ENCODE measurements at regions not wholly inside any gene's neighbourhood (a gene's known extent, or its start where the extent isn't known, plus 50 kb on each side); places are given as distances from the start of the nearest gene placed in this dataset.

GRCh38 chrY:8821106-8821505 is 516.2 kb upstream of the TSPY4 start:
- no peak overlapping the region for H3K27ac ChIP-seq (ENCODE audit: insufficient read depth, low read depth, low read length)
- no peaks in the 10 kb centered on the region for H3K9me1 ChIP-seq (replicated peaks; ENCODE audit: control insufficient read depth, extremely low read depth, insufficient read depth, low read length)
- TF ChIP-seq MYC (IDR thresholded peaks at IDR 0.05; ENCODE audit: low read depth, low read length) (no peak), EZH2 (IDR thresholded peaks at IDR 0.05; ENCODE audit: borderline replicate concordance, low read depth, low read length, severe bottlenecking) (no peak)
- dilution Hi-C loops (cut with MboI; ENCODE audit: extremely low pct_ligation_motif_present, low sequenced_read_pairs) (no loop called here), intact Hi-C loops (cut with micrococcal nuclease) (no loop called here)
- no peaks in the 10 kb centered on the region for H3K79me2 ChIP-seq (ENCODE audit: control insufficient read depth, insufficient read depth, low read length)
- DNase-seq (ENCODE audit: low read depth, low spot score) (no peak), FAIRE-seq (no peak)
- no peak overlapping the region for H2AFZ ChIP-seq (ENCODE audit: low read depth, low read length)
- no peaks in the 10 kb centered on the region for H3K27me3 ChIP-seq (ENCODE audit: control insufficient read depth in 2 of 2, insufficient read depth in 2 of 2, low read length in 2 of 2)
- no peaks in the 10 kb centered on the region for H3K36me3 ChIP-seq (ENCODE audit: control insufficient read depth in 2 of 2, extremely low read depth in 1 of 2, insufficient read depth in 2 of 2, low read length in 2 of 2)
- no TSS peak for BruUV-seq (replicated peaks)
- no peak overlapping the region for H3K4me2 ChIP-seq (ENCODE audit: insufficient read depth, low read length)
- ChIA-PET CTCF (no interaction called here), POLR2A (no interaction called here)
- H3K9ac ChIP-seq (replicated peaks; ENCODE audit: extremely low read depth, insufficient read depth, low read length), result no peak overlapping the region
- no peaks in the 10 kb centered on the region for H4K20me1 ChIP-seq (replicated peaks; ENCODE audit: control insufficient read depth, extremely low read depth, insufficient read depth, low read length)
- H3K4me1 ChIP-seq (ENCODE audit: control insufficient read depth, extremely low read depth, insufficient read depth, low read length), result no peaks in the 10 kb centered on the region
- H3K4me3 ChIP-seq (replicated peaks in 1 of 3; ENCODE audit: insufficient read depth in 1 of 3, low read depth in 1 of 3, low read length in 3 of 3), result no peak overlapping the region
- H3K9me3 ChIP-seq (replicated peaks; ENCODE audit: control insufficient read depth, insufficient read depth, low read length), result no peaks in the 10 kb centered on the region

GRCh38 chrY:8852278-8852677 is 485.0 kb upstream of the TSPY4 start:
- no TSS peak for BruUV-seq (replicated peaks)

More at GRCh38 chrY:8852278-8852677, 485.0 kb upstream of the TSPY4 start:
- no peak for TF ChIP-seq EZH2 (IDR thresholded peaks at IDR 0.05; ENCODE audit: borderline replicate concordance, low read depth, low read length, severe bottlenecking)
- no peak for TF ChIP-seq CTCF (IDR thresholded peaks at IDR 0.05; ENCODE audit: extremely low read depth in 1 of 2, insufficient read depth in 1 of 2, low read depth in 1 of 2, low read length in 2 of 2)
- no peak for TF ChIP-seq FOS (IDR thresholded peaks at IDR 0.05; ENCODE audit: borderline replicate concordance, insufficient read depth, low read length)
- TF ChIP-seq JUN (IDR thresholded peaks at IDR 0.05; ENCODE audit: borderline replicate concordance, insufficient read depth, insufficient read length, low read depth), result no peak
- TF ChIP-seq POLR2AphosphoS5 (IDR thresholded peaks at IDR 0.05; ENCODE audit: insufficient read depth, low read depth, low read length), result no peak
- TF ChIP-seq GATA2 (IDR thresholded peaks at IDR 0.05; ENCODE audit: insufficient read depth, insufficient read length, low read depth, low read length), result no peak
- no peak overlapping the region for H3K4me3 ChIP-seq (replicated peaks in 1 of 3; ENCODE audit: insufficient read depth in 1 of 3, low read depth in 1 of 3, low read length in 3 of 3)
- no peaks in the 10 kb centered on the region for H3K36me3 ChIP-seq (ENCODE audit: control insufficient read depth in 2 of 2, extremely low read depth in 1 of 2, insufficient read depth in 2 of 2, low read length in 2 of 2)
- no peak overlapping the region for H2AFZ ChIP-seq (ENCODE audit: low read depth, low read length)
- intact Hi-C loops (cut with micrococcal nuclease), result no loop called here
- dilution Hi-C loops (cut with MboI; ENCODE audit: extremely low pct_ligation_motif_present, low sequenced_read_pairs), result no loop called here
- no peaks in the 10 kb centered on the region for H4K20me1 ChIP-seq (replicated peaks; ENCODE audit: control insufficient read depth, extremely low read depth, insufficient read depth, low read length)
- POLR2A ChIA-PET, result no interaction called here
- H3K9ac ChIP-seq (replicated peaks; ENCODE audit: extremely low read depth, insufficient read depth, low read length), result no peak overlapping the region
- H3K27ac ChIP-seq (ENCODE audit: insufficient read depth, low read depth, low read length), result no peak overlapping the region
- FAIRE-seq (no peak), DNase-seq (ENCODE audit: low read depth, low spot score) (no peak)
- H3K9me3 ChIP-seq (replicated peaks; ENCODE audit: control insufficient read depth, insufficient read depth, low read length), result no peaks in the 10 kb centered on the region
- no peak overlapping the region for H3K4me2 ChIP-seq (ENCODE audit: insufficient read depth, low read length)
- CTCF ChIA-PET, result no interaction called here
- H3K79me2 ChIP-seq (ENCODE audit: control insufficient read depth, insufficient read depth, low read length), result no peaks in the 10 kb centered on the region
- H3K27me3 ChIP-seq (ENCODE audit: control insufficient read depth in 2 of 2, insufficient read depth in 2 of 2, low read length in 2 of 2), result no peaks in the 10 kb centered on the region
- no peaks in the 10 kb centered on the region for H3K4me1 ChIP-seq (ENCODE audit: control insufficient read depth, extremely low read depth, insufficient read depth, low read length)
- no peaks in the 10 kb centered on the region for H3K9me1 ChIP-seq (replicated peaks; ENCODE audit: control insufficient read depth, extremely low read depth, insufficient read depth, low read length)

All from endothelial cell of umbilical vein (primary cell).